HuH-7 (cell line): ENCODE measurements at regions not wholly inside any gene's neighbourhood (a gene's known extent, or its start where the extent isn't known, plus 50 kb on each side); places are given as distances from the start of the nearest gene placed in this dataset.
"Not testable (repeated sequence)": the region's sequence is repeated elsewhere in the genome, so short reads cannot be mapped to it uniquely, and the experiment has no call there.

Source experiments
- DNase-seq: peaks from one replicate; pipeline ENCODE4 v3.0.0; 2011; ENCODE audit warnings: low spot score

DNA sequence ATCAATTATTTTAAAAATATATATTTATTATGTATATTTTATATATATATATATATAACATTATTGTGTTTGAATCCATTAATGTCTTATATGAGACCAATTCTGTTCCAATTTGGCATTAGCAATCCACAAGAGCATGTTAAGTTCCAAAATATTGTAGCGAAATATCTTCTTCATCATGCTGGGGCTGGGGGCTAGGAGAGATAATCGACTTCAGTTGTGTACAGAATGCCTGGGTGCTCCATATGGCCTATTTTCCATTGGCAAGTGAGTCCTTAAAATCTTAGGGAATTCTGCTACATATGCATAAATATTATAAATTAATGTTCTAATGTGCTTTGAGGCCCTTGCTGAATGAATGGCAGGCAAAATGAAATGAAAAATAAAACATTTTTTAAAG is 117.7 kb downstream of the PCDH7 start:
- no peak for DNase-seq

DNA sequence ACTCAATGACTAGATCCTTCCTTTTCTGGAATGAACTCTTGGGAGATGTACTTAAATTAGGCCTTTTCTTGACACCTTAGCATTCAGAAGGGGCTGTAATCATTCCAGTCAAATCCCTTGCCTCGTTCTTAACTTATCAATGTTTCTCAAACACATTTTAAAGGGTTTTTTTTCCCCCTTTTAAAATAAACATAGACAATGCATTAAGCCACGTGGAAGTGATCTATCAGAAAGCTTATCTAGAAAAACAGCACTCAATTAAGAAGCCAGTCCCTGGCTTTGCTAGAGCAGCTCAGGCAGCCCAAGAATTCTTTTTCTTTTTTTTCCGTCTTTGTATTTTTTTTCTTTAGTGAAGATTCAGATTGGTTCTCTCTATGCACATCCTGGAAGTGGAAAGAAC is 118.2 kb downstream of the PCDH7 start:
- DNase-seq: no peak

DNA sequence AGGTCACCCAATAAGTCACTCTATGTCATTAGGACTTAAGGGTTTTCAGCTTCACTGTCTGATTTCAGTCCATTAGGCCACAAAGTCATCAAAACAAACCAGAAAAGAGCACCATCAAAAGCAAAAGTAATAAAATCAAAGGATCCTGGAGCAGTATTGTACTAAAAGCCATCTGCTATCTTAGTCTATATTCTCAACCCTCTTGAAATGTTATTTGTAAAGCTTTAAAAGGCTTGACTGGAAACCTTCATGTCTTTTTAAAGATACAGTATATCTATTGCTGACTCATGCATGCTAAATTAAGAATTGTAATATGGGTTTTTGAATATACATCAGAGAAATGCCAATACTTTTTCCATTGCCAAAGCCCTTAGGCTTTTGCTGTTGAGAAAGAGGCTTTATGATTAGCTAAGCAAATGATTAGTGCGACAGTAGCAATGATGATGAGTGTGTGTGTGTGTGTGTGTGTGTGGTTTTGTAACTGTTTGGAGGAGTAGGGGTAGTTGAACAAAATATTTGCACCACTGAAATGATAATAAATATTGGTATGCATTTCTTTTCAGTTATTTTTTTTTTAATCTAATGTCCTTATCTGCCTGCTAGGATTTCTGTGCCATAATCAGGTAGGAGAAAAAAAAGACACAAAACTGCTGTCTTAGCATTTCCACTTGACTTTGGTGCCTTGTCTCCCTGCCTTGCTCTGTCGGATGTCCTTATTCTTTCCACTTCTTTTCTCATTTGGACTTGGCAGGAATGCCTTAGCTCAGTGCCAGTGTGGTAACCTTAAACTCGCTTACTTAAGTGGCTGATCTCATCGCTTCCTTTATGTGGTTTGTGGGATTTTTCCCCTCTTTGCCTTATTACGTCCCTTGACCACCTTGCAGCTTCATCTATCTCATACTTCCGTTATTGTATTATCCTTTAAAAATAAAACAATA is 119.7 kb downstream of the PCDH7 start:
- no peak for DNase-seq

DNA sequence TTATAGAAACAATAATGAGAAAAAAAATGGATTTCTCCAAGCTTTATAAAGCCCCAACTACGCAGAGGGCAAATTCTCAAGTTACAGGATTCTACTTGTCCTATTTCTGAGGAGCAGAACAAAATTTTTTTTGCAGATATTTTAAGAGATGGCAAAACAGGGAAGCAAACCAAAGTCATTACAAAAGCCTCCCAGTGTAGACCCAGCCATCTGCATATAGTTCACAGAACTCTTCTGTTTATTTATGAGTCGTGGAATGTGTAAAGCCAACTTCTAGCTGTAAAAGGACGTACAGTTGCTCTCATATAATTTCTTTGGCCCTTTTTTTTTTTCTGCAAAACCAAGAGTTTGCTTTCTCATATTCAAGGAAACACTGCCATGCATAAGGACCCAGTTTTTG is 120.4 kb downstream of the PCDH7 start:
- peak; percentile 19 for DNase-seq

DNA sequence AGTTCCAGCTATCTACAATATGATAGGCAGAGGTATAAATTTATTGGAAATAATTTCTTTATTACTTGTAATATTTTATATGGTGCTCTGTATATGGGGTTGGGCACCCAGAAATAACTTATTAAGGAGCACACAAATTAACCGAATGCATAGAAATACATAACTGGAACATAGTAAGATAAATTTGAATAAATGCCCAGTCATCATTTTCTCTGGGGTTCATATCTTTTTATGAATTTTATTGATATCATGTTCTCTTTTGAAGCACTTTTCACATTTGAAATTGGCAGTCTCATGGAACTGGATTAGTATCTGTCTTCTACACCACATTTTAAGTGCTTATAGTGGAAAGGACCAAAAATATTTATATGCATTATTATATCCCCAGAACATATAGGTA is 122.0 kb downstream of the PCDH7 start:
- DNase-seq: no peak

DNA sequence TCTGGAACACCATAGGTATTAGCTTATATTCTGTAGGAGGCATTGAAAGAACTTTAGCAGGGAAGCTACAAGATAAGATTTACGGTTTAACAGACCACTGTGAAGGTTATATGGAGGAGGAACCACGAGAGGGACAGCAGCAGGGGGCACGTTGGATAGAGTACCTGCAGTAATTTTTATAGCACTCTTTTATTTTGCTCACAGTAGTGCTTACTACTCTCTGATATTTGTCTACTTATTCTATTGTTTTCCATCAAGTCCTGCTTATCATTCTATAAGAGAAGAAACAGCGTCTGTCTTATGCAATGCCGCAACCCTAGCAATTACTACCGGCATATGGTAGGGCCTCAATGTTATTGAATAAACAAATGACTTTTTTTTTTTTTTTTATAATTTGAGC is 122.5 kb downstream of the PCDH7 start:
- DNase-seq: no peak

DNA sequence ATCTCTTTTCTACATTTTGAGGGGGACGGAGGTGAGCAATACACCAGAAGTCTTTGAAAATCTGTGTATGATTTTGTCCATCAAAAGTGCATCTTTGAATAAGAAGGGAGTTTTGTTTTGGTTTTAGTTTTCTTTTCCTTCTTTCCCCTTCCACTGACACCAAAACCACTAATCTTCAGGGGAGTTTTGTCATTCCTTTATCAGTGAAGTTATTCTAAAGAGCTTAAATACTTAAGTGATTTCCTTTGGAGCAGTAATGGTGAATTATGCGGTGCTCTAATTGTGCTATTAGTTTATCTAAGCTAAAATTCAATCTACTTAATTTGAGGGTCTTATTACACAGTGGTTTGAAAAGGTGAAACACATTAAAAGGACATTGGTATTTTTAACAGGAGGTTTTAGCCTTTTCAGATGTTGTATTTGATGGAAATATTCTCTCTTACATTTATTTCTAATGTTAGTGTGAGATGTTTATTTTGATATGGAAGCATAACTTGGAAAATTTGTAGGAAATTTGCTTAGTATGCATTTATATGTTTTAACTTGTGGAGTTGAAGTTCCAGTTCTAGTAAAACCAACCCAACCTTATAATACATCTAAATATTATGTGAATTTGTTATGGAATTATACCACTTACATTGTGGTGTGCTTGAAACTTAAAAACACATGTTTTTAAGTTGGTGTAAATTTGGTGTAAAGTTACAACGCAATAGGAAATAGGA is 124.9 kb downstream of the PCDH7 start:
- no peak for DNase-seq

DNA sequence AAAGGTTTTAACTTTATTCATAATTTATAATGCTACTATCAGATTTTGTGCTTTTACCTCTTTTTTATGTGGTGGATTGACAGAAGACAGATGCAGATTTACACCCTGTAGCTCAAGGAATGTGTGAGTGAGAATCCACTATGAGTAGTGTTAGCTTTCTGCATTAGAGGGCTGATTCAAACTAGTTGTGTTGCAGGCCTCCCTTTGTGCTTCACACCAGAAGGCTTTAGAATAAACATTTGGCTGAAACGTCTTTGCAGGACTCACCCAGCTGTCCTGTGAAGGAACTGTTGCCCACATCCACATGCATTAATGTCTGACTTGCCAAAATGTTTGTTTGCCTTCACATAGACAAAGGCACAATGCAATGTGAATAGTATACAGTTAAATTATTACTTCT is 127.0 kb downstream of the PCDH7 start:
- no peak for DNase-seq

DNA sequence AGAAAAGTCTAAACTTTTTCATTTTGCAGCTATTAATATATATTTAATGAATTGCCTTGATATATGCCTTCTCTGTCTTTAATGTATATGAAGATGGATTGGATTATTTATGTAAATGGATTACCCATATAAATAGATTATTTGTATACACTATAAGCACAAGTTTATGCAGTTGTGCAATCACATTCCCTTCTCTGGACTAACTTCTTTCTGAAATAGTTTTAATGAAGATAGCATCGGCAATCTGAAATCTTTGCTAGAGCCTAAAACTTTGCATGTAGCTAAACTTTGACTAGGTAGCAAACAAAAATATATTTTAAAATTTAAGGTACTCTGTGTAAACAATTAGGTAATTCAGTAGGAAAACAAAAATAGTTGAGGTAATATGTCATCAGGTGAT is 127.8 kb downstream of the PCDH7 start:
- DNase-seq: no peak

DNA sequence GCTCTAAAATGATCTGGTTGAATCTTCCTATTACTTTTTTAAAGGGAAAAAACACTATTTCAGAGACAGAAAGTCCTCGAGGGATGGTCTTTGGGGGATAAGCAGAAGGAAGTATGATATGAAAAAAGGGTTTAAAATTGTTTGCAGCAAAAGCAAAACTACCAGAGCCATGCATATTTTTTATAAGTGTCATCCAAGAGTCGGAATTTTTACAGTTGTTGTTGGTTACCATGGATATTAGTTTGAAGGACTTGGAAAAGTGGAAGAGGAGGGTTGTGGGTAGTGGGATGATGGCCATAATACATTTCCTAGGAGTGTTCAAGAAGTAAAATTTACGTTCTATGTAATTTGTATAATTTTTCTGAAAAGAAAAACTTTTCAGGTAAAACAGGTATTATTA is 134.4 kb downstream of the PCDH7 start:
- no peak for DNase-seq

DNA sequence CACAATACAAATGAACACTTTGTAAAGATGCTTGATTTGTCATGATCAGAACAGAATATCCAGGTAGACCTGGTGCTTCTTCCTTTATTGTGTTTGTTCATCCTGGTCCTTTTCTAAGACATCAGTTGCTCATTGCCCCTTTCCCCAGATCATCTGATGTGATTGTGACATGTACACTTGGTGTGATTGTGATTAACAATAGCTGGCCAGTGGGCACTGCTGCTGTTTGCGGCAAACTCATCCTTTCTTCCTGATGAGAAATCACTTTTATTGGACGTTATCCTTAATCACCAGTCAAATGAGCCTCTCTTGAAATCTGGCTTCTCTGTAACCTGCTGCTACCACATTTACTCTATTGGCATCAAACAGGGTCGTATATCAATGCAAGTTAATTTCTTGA is 135.1 kb downstream of the PCDH7 start:
- no peak for DNase-seq

DNA sequence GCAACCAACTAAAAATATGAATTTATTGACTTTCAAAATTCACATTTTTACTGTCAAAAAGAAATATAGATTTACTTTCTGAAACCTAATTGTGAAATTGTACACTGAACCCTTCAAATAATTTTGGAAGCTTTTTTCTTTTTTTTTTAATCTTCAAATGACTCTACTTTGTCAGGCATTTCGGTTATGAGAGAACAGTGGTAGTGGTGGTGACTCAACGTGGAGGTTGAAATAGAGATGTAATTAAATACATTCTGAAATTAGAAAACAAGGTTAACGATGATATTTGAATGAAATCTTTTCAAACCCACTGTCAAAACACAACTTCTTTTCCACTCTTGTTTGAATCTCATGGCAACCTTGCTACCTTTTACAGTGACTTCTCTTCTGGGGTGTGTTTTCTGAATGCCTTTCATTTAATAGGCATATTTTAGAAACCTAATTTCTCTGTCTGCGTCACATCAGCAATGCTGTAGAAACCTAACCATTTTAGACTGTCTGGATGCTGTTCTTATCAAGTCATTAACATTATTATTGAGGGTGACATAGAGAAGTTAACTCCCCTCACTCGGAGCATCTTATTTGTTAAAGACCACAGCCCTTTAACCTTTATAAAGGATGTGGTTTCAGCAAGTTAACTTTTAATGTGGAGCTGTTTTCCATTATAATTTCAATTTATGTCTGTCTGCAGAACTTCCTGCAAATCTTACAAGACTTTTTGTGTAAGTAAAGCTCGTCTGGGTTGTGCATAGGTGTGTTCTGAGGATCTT is 136.8 kb downstream of the PCDH7 start:
- DNase-seq: no peak

DNA sequence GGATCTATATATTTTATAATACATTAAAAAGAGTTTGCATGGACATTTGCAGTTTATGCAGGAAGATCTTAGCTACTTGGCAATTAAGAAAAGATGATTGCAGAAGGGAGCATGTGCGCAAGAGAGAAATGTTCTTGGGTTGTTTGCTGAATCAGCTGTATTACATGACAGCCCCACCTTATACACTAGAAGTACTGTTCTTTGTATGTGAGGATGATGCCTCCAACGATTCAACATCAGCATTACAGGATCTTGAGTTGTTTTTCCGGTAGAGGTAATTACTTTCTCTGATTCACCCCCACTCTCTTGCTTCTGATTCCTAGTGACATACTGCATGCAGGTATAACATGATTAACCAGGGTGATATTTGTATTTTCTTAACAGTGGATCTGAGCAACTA is 140.8 kb downstream of the PCDH7 start:
- DNase-seq: no peak

DNA sequence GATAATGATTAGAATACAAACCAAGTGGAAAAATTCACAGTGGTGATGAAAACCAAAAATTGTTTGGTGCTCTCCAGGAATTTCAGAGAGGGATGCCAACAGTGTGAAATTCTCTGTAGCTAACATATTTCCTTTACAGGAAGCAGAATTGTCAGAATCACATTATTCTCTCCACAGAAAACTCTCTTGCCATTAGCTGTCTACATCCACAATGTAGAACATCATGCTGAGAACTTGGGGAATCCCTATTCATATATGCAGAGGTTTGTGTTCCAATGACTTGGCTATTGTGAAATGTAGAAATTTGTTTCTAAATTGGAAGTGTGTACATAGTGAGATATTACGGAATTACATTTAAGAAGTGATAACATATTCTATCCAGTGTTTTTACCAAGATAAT is 142.0 kb downstream of the PCDH7 start:
- no peak for DNase-seq

DNA sequence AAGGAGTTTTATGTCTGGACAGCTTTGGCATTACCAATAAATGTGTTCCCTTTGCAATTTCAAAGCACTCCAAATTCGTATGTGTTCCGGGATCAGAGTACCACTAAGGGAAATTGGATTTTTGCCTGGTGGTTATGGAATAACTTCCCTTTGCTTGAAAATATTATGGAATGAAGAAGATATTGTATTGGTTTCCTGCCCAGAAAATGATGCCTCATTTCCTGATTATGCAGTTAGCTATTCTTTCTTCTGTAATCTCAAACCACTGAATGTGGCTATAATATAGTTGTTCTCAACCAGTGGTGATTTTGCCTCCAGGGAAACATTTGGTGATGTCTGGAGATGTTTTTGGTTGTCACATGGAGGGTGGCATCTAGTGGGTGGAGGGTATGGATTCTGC is 142.9 kb downstream of the PCDH7 start:
- no peak for DNase-seq

DNA sequence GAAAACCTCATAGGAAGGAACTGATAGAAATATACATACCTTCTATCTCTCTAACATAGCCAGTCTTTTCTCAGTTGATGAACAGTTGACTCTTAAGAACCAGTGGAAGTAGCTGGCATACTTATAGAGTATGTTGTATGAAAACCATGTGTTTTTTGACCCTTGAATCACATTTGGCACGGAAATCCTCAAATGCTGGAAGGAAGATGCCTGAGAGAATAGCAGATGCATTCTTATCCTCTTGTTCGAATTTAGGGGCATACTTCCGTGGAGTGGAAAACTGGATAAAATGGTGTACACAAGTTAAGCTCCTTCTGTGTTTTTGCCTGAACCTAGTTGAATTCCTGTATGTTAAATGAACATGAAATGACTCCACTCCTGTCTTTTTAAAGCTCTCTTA is 145.5 kb downstream of the PCDH7 start:
- no peak for DNase-seq

DNA sequence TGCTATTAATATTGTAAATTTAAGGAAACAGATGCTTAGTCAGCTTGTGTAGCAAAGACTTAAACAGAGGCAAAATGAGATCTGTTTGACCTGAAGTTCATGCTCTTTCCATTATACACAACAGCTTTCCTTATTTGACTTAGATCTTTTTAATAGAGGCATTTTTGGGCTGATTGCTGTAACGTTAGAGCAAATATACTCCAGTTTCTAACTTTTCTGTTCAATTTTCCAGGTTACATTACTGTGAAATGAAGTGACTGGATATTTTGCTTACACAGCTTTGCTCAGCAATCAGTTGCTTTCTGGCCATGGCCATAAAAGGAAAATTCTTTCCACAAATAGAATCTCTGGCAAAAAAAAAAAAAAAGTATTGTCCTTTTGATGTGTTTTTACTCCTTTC is 146.2 kb downstream of the PCDH7 start:
- DNase-seq: no peak

DNA sequence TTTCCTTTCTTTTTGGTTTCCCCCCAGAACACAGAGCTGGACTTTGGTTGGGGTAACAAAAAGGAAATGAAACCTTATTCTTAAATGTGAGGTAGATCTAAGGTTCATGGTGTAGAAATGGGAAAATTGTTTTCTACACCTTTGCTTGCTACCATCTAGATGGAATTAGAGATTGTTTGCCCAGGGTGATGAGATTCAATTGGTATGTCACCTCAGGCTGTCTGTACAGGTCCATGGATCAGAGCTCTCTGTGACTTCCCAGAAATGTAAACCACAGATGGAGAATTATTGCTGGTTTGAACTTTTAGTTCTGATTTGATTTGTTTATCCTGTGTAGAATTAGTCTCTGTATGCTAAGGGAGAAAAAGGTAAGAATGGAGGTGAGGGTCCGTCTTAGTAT is 146.7 kb downstream of the PCDH7 start:
- DNase-seq: no peak

DNA sequence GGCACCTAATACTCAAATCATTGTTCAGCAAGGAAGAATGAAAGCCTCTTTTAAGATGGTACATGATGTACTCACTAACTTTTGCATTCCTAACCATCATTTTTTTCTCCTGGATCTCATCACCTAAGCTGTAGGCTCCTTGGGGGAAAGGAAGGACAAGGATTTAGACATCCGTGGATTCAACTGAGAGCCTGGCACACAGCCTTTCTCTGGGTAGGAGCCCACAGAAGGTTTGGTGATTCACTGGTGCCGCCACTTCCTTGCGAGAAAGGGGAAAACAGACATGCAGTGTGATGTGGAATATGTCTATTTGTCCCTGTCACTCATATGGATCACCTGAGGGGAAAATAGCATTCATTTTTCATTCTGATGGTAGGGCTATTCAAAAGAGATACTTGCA is 147.3 kb downstream of the PCDH7 start:
- no peak for DNase-seq

DNA sequence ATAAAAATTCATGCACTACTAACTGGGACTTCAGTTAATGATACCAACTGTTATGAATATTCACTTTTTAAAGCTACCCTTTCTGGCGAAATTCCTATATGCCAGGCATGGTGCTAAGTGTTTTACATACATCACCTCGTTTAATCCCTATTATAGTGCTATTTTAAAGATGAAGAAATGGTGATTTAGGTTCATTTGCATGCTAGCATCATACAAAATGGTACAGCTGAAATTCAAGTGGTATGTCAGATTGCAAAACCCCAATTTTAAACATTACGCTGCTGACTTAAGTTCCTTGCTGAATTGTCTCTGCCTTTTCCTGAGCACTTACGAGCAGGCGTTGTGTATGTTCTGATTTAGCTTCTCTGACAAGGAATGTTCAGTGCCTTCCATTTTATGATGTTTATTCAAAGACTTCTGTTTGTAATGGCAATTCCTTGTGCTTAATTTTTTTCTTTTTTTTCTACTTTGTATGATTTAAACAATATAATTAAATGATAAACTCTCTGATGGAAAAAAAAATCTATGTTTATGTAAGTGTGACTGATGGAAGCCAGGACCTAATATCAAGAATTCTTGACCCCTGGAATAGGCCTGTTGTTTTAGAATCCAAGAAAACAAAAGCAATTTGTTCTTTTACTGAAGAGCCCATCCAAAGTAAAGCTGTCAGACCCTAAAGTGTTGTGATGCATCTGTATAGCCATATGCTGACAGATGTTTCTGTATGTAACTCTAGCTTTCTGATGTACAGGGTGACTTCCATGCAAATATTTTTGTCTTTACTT is 148.1 kb downstream of the PCDH7 start:
- DNase-seq: no peak

DNA sequence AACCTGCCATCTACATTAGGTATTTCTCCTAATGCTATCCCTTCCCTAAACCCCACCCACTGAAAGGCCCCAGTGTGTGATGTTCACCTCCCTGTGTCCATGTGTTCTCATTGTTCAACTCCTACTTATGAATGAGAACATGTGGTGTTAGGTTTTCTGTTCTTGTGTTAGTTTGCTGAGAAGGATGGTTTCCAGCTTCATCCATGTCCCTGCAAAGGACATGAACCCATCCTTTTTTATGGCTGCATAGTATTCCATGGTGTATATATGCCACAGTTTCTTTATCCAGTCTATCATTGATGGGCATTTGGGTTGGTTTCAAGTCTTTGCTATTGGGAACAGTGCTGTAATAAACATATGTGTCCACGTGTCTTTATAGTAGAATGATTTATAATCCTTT is 149.2 kb downstream of the PCDH7 start:
- not testable (repeated sequence) for DNase-seq

DNA sequence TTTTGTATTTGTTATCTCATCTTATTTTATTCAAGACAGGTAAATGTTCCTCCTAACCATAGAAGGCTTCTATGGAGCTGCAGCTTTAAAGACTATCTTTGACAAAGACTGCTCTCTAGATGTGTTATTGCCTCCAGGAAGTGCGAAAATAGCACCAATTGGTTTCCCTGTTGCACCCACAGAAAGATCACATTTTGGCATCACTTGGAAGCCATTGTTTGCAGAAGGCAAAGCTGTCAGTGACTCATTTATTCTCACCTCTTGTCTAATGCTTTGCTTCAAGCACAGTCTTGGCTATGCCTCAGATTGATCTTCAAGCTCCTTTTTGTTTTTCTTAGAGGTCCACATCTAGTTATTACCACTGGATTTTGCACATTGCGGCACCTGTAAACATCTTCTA is 150.3 kb downstream of the PCDH7 start:
- DNase-seq: no peak
